ENCODE measurements at regions not wholly inside any gene's neighbourhood (a gene's known extent, or its start where the extent isn't known, plus 50 kb on each side); places are given as distances from the start of the nearest gene placed in this dataset.
"Not testable (repeated sequence)": the region's sequence is repeated elsewhere in the genome, so short reads cannot be mapped to it uniquely, and the experiment has no call there.

- Histone ChIP-seq H3K27me3 (peaks cover 0 to 40% (median 24%) of the 10 kb centered on the region in 11 experiments; a peak in 15 of 22 replicates), H3K9ac (no peak overlapping the region), H3K9me3 (replicated peaks in 1 of 11) (peaks cover 5 to 23% (median 14%) of the 10 kb centered on the region in 11 experiments; a peak in 19 of 22 replicates), H3K4me1 (no peaks in the 10 kb centered on the region), H3K4me3 (no peak overlapping the region), H3K4me2 (no peak overlapping the region), H4K20me1 (no peaks in the 10 kb centered on the region), H3K27ac (no peak overlapping the region), H3K36me3 (no peaks in the 10 kb centered on the region)
- no peak for TF ChIP-seq Cebpa-rat (IDR thresholded peaks at IDR 0.05)
Observed at GRCh38 chrX:65331371-65331770, 203.2 kb downstream of the LAS1L start.

- Histone ChIP-seq H4K20me1 (no peaks in the 10 kb centered on the region), H3K9me3 (replicated peaks in 1 of 11) (peaks cover 6 to 21% (median 9%) of the 10 kb centered on the region in 11 experiments; a peak in 13 of 22 replicates), H3K27me3 (peaks cover 12 to 89% (median 39%) of the 10 kb centered on the region in 11 experiments; a peak in 20 of 22 replicates), H3K4me1 (no peaks in the 10 kb centered on the region), H3K36me3 (no peaks in the 10 kb centered on the region), H3K27ac (no peak overlapping the region), H3K4me3 (no peak overlapping the region), H3K9ac (no peak overlapping the region), H3K4me2 (no peak overlapping the region)
- no peak for TF ChIP-seq Cebpa-rat (IDR thresholded peaks at IDR 0.05)
Observed at GRCh38 chrX:65300104-65300809, 234.3 kb downstream of the LAS1L start.

GRCh38 chrX:65282905-65283304, 251.7 kb downstream of the LAS1L start:
- not testable (repeated sequence) for H3K9ac ChIP-seq, H3K4me2 ChIP-seq, H3K4me1 ChIP-seq, H4K20me1 ChIP-seq, H3K36me3 ChIP-seq, H3K27ac ChIP-seq, H3K4me3 ChIP-seq
- H3K9me3 ChIP-seq (replicated peaks in 1 of 11): peaks cover 0 to 12% (median 4%) of the 10 kb centered on the region in 11 experiments; a peak in 11 of 22 replicates
- peaks cover 4 to 44% (median 31%) of the 10 kb centered on the region in 11 experiments; a peak in 17 of 22 replicates for H3K27me3 ChIP-seq

- Histone ChIP-seq H3K9me3 (replicated peaks in 1 of 11) (peaks cover 42 to 76% (median 53%) of the 10 kb centered on the region in 11 experiments), H3K27ac (no peak overlapping the region), H3K4me3 (no peak overlapping the region), H3K4me2 (no peak overlapping the region), H3K36me3 (no peaks in the 10 kb centered on the region), H3K9ac (no peak overlapping the region), H3K27me3 (peaks cover 0 to 20% (median 5%) of the 10 kb centered on the region in 11 experiments; a peak in 10 of 22 replicates), H3K4me1 (no peaks in the 10 kb centered on the region), H4K20me1 (no peaks in the 10 kb centered on the region)
- TF ChIP-seq Cebpa-rat (IDR thresholded peaks at IDR 0.05): no peak
Observed at GRCh38 chrX:65273152-65273551, 261.4 kb downstream of the LAS1L start.

- Histone ChIP-seq H4K20me1 (no peaks in the 10 kb centered on the region), H3K4me3 (no peak overlapping the region), H3K9ac (no peak overlapping the region), H3K9me3 (replicated peaks in 1 of 11) (peaks cover 3 to 24% (median 10%) of the 10 kb centered on the region in 11 experiments; a peak in 15 of 22 replicates), H3K4me1 (no peaks in the 10 kb centered on the region), H3K4me2 (no peak overlapping the region), H3K36me3 (no peaks in the 10 kb centered on the region), H3K27me3 (peaks cover 0 to 49% (median 26%) of the 10 kb centered on the region in 11 experiments; a peak in 18 of 22 replicates), H3K27ac (no peak overlapping the region)
- no peak for TF ChIP-seq Cebpa-rat (IDR thresholded peaks at IDR 0.05)
Observed at GRCh38 chrX:65266482-65266881, 268.1 kb downstream of the LAS1L start.

- Histone ChIP-seq H4K20me1 (no peaks in the 10 kb centered on the region; a peak in 1 of 22 replicates), H3K4me1 (no peaks in the 10 kb centered on the region), H3K27me3 (peaks cover 0 to 31% (median 5%) of the 10 kb centered on the region in 11 experiments; a peak in 10 of 22 replicates), H3K27ac (no peak overlapping the region), H3K4me3 (no peak overlapping the region), H3K36me3 (no peaks in the 10 kb centered on the region), H3K4me2 (no peak overlapping the region), H3K9ac (no peak overlapping the region), H3K9me3 (replicated peaks in 1 of 11) (peaks cover 0 to 15% (median 9%) of the 10 kb centered on the region in 11 experiments; a peak in 9 of 22 replicates)
- no peak for TF ChIP-seq Cebpa-rat (IDR thresholded peaks at IDR 0.05)
Observed at GRCh38 chrX:65253817-65254216, 277.6 kb upstream of the ZC4H2 start.

- no peaks in the 10 kb centered on the region for H3K36me3 ChIP-seq
- H3K27ac ChIP-seq: no peak overlapping the region
- H3K4me1 ChIP-seq: no peaks in the 10 kb centered on the region
- H4K20me1 ChIP-seq: no peaks in the 10 kb centered on the region
- H3K4me3 ChIP-seq: no peak overlapping the region
- TF ChIP-seq Cebpa-rat (IDR thresholded peaks at IDR 0.05): no peak
- no peak overlapping the region for H3K4me2 ChIP-seq
- peaks cover 0 to 35% (median 18%) of the 10 kb centered on the region in 11 experiments; a peak in 14 of 22 replicates for H3K27me3 ChIP-seq
- no peak overlapping the region for H3K9ac ChIP-seq
- H3K9me3 ChIP-seq (replicated peaks in 1 of 11): peaks cover 15 to 42% (median 34%) of the 10 kb centered on the region in 11 experiments; a peak in 21 of 22 replicates
Observed at GRCh38 chrX:65241059-65241721, 264.9 kb upstream of the ZC4H2 start.

GRCh38 chrX:65203545-65203944, 227.3 kb upstream of the ZC4H2 start:
- Histone ChIP-seq H4K20me1 (no peaks in the 10 kb centered on the region), H3K9me3 (replicated peaks in 1 of 11) (peaks cover 0 to 9% (median 0%) of the 10 kb centered on the region in 11 experiments; a peak in 4 of 22 replicates), H3K36me3 (no peaks in the 10 kb centered on the region), H3K27ac (no peak overlapping the region), H3K4me3 (no peak overlapping the region), H3K27me3 (peaks cover 0 to 44% (median 18%) of the 10 kb centered on the region in 11 experiments; a peak in 14 of 22 replicates), H3K4me1 (no peaks in the 10 kb centered on the region), H3K9ac (no peak overlapping the region), H3K4me2 (no peak overlapping the region)
- TF ChIP-seq Cebpa-rat (IDR thresholded peaks at IDR 0.05): no peak

GRCh38 chrX:65196758-65197360, 220.6 kb upstream of the ZC4H2 start:
- Histone ChIP-seq H4K20me1 (0 out of 22 replicates have a peak, but pooled peaks cover 0 to 10% (median 0%) of the 10 kb centered on the region in 11 experiments), H3K4me3 (no peak overlapping the region), H3K4me2 (no peak overlapping the region), H3K27ac (no peak overlapping the region), H3K27me3 (peaks cover 4 to 44% (median 19%) of the 10 kb centered on the region in 11 experiments; a peak in 16 of 22 replicates), H3K9ac (no peak overlapping the region), H3K9me3 (replicated peaks in 1 of 11) (peaks cover 0 to 9% (median 0%) of the 10 kb centered on the region in 11 experiments; a peak in 4 of 22 replicates), H3K36me3 (no peaks in the 10 kb centered on the region), H3K4me1 (no peaks in the 10 kb centered on the region)
- no peak for TF ChIP-seq Cebpa-rat (IDR thresholded peaks at IDR 0.05)
